ENCODE measurements at regions not wholly inside any gene's neighbourhood (a gene's known extent, or its start where the extent isn't known, plus 50 kb on each side); places are given as distances from the start of the nearest gene placed in this dataset.

DNA sequence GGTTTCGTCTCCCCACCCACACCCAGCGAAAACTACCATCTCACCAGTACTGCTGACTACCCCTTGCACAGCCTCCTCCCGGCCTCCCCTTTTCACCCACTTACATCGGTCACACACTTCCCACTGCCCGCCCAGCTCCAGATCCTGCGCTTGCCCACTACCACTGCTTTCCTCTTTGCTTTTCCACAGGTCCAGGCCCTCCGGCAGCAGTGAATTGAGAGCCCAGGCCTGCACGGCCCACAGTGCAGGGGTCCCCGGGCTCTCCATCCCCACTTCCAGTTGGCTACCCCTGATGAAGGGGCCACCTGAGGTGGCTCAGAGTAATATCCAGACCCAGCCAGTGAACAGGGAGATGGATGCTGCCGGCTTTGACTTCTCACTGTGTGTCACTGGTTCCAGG is 120.2 kb upstream of the FSTL4 start:
- no peak for DNase-seq

DNA sequence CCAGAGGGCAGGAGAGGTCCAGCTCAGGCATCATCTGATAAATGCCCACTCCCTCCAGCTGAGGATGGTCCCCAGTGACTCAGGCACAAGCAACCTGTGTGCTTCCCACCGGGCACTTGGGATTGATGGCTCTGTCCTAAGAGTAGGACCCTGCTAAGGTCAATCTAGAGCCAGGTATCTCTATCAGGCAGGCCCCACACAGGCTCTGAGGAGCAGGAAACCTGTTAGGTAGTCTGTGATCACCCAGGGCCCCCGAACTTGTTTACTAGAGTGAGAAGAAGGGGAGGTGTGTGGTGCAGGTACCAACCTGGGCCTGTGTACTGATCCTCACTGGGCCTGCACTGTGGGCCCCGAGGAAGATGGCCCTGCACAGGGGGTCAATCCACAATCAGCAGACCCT is 119.6 kb upstream of the FSTL4 start:
- no peak for DNase-seq

DNA sequence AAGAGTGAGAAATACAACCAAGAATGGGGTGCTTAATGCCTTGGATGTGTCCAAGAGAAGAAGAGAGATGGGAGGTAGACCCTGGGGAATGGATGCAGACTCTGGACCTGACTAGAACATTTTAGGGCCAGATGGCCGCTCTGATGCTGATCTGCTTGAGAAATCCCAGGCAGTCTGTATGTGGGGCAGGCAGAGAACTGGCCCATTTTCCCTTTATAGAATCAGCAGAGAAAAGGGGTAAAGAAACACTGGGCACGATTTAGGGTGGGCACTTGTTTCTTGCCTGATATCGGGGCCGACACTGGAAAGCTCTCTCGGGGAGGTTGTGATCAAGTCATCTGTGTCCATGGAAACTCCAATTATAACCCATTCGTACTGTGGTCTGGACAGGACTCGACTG is 118.5 kb upstream of the FSTL4 start:
- no peak for DNase-seq

DNA sequence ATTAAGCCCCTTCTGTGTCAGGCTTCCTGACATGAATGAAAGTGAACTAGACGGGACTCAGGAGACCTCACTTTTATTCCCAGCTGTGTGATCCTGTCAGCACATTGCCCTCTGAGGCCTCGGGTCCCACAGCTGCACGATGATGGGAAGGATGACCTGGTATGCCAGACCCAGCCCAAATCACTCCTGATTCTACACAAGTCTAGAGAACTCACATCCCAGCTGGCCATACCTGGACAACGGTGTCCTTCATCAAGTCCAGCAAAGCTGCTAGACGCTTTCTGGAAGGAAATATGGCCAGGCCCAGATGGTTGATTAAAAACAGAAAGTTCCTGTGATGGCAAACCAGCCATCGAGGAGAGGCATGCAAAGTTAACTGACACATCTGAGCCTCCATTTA is 118.0 kb upstream of the FSTL4 start:
- no peak for DNase-seq

DNA sequence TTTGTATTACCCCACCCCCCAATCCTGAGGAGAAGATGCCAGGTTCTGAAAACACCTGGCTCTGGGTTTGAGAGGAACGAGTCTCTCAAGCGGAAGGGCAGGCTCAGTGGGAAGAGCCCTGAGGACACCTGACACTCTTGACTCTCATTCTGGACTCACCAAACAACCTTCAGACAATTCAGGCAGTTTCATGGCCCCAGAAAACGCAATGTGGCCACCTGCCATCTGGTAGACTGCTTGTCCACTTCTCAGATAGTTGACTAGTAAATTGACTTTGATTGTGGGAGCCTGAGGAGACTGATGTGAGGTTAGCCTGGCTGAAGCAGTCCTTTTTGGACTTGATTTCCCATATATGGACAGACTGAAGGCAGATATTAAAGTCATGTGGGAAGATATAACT is 117.5 kb upstream of the FSTL4 start:
- DNase-seq, result no peak

DNA sequence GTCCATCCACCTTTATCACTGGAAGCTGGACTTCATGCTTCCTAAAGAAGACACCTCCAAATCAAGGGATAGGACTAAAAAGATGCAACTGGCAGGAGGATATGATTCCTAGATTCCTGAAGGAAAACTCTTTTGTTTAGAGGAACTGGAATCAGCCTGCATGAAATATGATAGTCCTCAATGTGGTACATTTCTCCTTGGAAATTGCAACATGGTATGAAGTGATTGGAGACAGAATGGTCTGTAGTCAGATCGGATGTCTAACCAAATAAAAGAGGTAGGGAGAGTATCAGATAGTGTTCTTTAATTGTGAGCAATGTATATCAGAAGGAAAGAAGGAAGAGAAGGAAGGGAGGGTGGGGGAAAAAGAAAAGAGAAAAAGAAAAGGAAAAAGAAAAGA is 116.1 kb upstream of the FSTL4 start:
- DNase-seq, result no peak

DNA sequence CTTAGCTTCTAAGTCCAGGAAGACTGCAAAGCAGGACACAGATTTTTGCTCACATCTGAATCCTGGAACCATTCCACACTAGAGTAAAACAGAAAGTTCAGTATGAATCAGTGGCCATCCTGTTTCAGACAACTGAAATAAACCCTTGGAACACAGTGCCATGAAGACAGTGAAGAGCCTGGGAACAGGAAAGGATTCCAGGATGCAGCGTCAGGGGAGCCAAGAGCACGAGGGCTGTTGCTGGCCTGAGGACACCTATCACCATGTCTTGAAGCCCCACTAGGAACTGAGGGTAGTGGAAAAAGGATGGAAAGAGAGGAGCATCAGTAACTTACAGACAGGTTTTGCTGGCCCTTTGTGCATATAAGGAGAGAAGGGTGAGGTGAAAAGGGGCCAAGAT is 115.3 kb upstream of the FSTL4 start:
- DNase-seq, result no peak

DNA sequence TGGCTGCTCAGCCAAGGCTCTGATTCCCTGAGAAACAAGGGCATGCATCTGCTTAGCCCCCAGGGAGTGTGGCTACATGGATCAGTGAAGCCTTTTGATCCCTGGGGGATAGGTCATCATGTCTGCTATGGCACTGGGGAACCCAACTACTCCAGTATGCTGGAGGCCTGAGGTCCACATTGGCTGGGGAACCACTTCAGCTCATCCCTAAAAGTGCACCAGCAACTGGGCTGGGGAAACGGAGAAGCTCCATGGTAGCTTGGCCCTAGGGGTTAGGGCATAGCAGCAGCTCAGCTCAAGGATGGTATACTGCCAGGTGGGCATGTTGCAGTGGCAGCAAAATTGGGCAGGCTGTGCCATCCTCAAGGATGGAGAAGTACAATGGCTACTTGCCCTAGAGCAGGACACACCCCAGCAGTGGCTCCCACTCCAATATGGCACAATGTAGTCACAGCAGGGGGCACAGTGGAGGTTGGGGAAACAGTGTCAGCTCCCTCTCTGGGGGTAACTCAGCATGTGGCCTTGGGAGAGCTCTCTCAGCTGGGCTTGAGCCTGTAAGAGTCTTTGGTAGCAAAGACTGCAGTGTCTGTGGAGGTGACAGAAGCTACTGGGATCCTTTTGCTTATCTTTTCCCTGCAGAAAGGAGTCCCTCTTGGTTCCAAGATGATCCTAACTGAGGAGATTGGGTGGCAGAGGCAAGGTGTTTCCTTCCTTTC is 111.5 kb upstream of the FSTL4 start:
- no peak for DNase-seq

DNA sequence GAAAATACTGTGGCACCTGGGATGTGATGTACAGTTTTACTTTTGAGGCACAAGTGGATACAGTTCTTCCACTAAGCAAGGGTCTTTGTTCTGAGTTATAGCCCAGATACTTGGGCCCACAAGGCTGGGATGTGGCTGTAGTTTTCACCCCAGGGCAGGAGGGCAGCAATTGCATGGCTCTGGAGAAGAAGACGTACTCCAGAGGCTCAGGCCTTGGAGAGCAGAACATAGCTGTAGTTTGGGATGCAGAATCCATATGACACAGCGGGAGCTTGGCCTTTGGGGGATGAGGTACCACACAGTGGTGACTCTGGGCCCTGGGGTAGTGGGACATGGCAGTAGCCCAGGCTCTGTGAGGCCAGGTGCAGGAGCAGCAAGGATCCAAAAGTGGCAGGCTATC is 110.8 kb upstream of the FSTL4 start:
- DNase-seq, result no peak

DNA sequence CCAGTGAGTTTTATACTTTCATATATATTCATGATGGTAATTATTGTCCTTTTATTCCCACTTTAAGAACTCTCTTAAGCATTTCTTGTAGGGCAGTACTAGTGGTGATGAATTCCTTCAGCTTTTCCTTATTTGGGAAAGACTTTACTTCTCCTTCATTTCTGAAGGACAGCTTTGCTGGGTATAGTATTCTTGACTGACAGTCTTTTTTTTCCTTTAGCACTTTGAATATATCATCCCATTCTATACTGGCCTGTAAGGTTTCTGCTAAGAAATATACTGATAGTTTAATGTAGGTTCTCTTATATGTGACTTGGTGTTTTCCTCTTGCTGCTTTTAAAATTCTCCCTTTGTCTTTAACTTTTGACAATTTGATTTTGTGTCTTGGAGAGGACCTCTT is 109.0 kb upstream of the FSTL4 start:
- no peak for DNase-seq

DNA sequence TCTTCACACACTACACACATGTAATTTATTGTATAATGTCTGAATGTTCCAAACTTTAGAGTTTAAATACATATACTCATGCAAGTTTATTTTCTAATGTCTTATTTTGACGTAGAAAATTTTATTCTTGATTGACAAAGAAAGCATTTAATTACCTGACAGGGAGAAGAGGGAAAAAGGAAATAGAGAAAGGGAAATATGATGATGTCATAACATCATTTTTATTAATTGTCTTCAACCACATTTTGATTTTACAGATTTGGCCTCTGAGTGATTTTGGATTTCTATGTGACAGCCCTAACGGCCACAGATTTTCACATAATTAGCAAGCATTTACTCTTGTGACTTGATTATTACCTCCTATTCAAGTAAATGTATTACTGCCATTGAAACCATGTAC is 106.1 kb upstream of the FSTL4 start:
- no peak for DNase-seq

DNA sequence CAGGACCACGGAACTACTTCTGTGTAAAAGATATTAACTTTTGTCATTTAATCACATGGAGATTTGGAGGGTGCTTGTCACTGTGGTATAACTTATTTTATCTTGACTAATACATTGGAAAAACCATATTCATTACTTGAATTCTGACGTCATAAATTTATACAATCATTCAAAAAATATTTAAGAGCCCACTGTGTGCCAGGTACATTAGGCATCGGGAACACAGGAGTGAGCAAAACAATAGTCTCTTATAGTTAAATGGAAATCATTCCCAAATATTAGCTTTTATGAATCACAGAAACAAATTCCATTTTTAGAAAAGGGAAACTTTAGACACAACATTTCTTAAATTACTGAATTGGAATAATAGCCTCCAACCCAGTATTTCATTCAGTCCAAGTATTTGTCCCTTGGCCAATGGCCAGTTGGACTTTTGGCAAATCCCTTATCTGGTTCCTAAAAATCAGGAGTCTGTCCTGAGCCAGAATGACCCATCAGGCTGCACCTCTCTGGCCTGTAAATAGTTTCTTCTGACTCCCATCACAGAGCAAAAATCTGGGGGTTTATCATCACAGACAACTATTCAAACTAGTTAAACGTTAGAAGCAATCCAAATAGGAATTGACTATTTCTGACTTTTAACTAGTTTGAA is 104.3 kb upstream of the FSTL4 start:
- no peak for DNase-seq

DNA sequence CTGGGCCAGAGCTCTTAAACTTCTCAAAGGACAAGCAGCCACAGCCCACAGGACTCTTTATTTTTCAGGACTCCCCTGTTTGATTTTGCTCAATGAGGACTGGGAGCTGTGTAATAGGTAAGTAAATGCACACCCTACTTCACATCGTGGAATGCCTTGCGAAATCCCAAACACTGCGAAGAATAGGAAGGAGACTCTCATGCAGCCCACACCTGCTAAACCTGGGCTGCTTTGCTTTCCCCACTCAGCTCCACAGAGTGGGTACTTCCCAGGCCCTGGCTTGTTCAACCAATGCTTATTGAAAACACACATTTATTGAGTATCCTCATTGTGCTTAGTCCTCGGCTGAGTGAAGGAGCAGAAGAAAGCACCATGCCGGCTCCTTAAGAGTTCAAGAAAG is 103.3 kb upstream of the FSTL4 start:
- no peak for DNase-seq

DNA sequence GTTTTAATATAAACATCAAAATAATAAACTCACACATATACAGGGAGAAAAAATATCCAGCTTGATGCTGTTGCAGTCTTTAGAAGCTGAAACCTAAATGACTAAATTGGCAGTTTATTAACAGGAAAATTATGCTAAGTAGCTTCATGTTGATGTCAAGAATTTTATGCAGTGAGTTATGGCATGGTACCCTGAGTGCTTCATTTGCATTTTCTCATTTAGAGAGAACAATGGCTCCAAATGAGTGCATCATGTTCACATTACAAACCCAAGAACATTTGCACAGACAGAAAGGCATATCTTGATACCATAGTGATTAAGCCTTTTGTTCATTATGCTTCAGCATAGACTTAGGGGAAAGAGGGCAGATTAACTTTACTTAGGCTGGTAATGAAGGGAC is 102.9 kb upstream of the FSTL4 start:
- DNase-seq, result no peak

DNA sequence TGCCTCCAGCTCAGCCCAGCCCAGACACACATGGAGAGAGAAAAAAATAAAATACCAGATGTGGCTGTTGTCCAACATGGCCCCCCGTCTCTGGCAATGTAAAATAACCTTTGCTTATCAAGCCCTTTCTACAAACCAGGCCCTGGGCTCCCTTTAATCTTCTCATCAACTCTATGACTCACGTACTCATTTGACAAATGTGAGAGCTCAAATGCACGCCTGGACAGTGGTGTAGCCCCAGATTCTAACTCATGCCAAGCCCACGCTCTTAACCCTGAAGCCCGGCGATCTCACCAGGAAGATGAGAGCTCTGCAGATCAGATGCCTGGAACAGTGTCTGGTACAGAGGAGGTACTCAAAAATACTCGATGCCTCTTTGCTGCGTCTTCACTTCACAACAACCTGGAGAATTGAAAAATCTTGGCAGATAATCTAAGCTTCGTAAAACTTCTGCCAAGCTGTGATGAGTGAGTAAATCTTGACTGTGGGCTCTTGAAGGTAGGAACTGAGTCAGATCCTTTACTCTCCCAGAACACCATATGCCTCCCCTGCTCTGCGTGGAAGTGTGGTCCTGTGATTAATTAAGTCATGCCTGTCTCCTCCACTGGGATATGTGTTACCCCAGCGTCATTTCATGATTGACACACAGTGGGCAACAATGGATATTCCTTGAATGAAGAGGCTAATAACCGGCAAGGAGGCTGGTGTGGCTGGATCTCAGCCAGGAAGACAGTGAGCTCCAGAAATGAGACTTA is 102.0 kb upstream of the FSTL4 start:
- no peak for DNase-seq

DNA sequence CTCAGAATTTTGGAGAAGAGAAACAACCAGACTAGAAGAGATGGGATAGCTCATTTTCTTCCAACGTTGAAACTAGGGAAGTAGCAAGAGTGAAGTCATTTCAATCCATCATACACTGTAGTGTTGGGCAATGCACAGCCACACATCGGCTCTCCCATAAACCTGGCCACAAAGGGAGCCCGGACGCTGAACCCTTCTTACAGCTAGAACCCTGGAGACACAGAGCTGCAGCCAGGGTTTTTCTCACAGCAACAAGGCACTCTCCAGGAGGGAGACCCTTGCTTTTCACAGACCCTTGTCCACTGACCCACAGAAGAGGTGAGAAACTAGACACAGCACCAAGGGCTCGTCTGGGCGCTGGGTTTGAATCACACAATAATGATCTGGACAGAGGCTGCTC is 101.4 kb upstream of the FSTL4 start:
- no peak for DNase-seq

DNA sequence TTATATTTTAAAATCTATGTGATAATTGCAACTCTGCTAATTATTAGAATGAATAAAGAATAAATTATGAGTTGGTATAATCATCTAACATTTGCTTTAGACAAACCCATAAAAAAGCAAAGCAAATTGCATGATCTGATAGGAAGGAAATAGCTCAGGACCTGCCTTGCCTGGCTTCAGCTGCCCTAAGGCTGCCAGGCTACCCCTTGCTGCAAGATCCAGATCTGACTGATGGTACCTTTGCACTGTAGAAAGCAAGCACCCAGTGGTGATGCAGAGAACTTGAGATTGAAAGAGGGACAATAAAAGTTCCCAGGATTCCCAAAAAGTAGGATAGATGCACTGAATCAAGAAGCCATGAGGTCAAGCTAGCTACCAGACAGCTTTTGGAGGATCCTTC is 100.9 kb upstream of the FSTL4 start:
- DNase-seq, result no peak

DNA sequence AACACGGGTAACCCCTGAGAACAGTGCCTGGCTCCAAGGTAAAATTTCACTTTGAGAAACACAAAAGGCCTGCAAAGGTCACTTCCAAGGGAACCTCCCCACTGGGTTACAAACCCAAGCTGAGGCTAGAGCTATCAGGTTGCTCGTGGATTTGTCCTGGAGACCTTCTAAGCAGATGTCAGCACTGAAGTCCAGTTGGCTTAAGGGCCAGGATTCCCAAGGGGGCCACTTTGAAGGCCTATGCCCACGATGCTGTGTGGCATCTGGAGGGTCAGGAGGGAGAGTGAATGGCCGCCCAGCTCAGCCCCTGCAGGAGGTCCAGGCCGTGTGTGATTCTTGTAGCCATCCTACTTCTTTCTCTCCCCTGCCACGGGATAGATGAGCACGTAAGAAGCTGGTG is 100.2 kb upstream of the FSTL4 start:
- DNase-seq, result no peak

DNA sequence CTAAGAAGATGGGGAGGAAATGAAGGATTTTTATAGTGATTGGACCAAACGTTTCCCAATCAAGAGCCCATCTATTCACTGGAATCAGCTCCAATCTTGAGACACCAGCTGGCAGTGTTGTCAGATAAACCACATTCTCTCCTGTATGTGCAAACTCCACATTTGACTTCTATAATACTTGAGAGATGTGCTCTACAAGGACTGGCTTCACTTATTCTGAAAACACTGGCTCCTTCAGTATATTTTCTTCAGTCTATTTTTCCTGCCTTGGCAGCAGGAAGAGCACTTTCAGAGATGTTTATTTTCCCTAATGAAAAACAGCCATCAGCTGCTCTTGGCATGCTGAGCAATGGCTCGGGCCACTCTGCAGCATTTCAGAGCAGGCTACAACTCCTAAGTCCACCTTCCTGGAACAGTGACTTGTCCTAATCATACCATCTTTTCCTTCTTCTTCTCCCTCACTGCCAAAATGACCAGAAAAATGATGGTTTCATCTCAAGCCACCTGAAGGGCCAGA is 96.9 kb upstream of the FSTL4 start:
- no peak for DNase-seq

DNA sequence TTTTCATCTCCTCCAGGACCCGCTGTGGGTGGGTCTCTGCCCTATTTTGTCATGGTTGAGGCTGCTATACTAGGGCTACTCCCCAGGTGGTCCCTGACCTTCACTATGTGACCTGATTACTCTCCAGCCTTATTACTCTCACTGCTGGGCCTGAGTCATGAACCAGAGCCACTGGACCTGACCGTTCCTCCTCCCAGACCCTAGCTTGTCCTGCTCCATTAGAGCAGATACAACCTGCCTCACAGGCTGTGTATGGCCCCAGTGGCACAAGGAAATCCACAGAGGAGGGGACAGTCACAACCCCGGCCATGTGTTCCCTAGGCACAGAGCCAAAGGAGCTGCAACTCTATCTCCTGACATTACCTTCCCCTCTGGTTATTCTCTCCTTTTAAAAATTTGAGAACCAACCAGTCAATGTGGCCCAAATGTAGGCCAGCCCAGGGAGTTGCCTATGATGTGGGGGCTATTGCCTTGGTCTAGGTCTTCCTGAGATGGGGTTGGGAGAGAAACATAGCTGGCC is 96.0 kb upstream of the FSTL4 start:
- DNase-seq, result no peak

DNA sequence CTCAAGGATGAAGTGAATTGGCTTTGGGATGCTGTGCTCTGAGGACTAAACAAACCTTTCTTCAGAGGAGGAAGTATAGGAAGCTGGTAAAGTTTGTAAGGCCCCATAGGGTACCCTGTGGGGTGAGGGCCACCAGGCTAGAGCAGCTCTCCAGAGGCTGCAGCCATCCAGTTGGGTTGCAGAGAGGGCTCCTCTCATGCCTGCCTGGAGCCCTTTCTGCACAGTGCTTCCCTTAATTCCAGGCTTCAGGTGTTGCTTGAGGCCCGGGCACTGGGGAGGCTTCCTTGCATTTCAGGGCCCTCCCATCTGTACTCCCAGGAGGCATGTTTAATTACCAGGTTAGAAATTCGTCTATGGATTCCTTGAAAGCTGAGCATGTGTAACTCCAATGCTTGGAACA is 95.3 kb upstream of the FSTL4 start:
- no peak for DNase-seq

DNA sequence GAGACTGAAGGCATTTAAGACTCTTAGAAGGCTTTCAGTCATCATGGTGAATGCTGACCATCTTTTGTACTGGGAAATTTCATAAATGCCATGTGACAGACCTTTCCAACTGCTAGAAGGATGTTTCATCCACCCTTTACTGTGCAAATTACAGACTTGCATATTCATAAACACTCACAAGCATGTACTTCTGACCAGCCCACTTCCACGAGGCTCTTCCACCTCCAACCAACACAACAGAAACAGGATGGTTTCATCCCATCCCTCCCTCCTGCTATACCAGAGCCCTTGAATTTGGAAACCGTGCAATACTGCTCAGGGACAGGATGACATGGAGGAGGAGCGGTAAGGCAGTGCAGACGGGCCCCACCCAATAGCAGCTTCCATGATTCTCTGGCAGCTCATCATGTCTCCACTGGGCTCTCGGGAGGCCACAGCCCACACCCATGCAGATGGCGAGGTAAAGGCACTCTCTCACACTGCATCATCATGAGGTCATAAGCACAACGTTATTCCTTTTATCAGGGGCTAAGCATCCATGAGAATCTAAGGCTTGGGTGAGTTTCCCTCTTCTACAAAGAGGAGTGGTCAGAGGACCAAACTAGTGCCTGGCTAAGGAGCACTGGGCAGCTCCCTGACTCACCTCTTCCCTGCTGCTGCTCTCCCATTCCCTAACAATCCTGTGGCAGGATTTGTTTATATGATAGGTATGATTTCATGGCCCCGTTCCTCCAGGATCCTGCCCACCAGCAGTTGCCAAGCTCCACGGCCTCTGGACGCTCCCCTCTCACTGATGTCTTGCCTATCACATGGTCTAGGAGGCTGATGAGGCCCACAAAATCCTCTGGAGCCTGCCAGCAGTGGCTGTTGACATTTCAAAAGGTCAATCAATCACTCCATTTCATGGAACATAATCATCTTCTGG is 94.4 kb upstream of the FSTL4 start:
- DNase-seq, result no peak

DNA sequence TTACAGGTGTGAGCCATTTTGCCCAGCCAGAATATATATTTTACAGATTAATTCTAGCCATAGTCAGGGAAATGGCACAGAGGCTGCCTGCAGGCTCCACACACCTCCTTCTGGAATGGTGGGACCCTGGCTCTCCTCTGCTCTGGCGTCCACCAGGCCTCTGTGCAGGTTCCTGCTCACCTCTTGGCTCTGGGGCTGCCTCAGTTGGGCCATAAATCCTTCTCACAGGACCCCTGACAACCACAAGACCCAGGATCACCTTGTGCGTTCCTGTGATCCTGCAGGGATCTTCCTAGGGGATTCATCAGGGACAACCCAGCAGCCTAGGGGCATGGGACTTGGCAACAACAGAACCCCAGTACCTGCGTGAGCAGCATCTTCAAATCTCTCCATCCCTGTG is 93.0 kb upstream of the FSTL4 start:
- DNase-seq, result no peak
